ENCODE measurements at regions not wholly inside any gene's neighbourhood (a gene's known extent, or its start where the extent isn't known, plus 50 kb on each side); places are given as distances from the start of the nearest gene placed in this dataset.

- TF ChIP-seq, protein P1, sequence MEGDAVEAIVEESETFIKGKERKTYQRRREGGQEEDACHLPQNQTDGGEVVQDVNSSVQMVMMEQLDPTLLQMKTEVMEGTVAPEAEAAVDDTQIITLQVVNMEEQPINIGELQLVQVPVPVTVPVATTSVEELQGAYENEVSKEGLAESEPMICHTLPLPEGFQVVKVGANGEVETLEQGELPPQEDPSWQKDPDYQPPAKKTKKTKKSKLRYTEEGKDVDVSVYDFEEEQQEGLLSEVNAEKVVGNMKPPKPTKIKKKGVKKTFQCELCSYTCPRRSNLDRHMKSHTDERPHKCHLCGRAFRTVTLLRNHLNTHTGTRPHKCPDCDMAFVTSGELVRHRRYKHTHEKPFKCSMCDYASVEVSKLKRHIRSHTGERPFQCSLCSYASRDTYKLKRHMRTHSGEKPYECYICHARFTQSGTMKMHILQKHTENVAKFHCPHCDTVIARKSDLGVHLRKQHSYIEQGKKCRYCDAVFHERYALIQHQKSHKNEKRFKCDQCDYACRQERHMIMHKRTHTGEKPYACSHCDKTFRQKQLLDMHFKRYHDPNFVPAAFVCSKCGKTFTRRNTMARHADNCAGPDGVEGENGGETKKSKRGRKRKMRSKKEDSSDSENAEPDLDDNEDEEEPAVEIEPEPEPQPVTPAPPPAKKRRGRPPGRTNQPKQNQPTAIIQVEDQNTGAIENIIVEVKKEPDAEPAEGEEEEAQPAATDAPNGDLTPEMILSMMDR (IDR thresholded peaks at IDR 0.05): no peak
- TF ChIP-seq POLR2A (IDR thresholded peaks at IDR 0.05): no peak
These were observed 76.9 kb upstream of the RIPOR2 start for GRCh38 chr6:25012657-25013056.

All from uterus (tissue), 2 donors.